Chondrocyte (in vitro differentiated cells): ENCODE measurements at regions not wholly inside any gene's neighbourhood (a gene's known extent, or its start where the extent isn't known, plus 50 kb on each side); places are given as distances from the start of the nearest gene placed in this dataset.

Experiments
- DNase-seq: peaks from one replicate; pipeline ENCODE4 v3.0.0; 2021; ENCODE audit warnings: mixed read lengths, low spot score
- H3K27ac Mint-ChIP-seq: one replicate; pipeline ENCODE4 v1.8.0; 2021; ENCODE audit warnings: mild to moderate bottlenecking, moderate library complexity, mixed read lengths; ENCODE audit not compliant: unreplicated experiment
- H3K27me3 Mint-ChIP-seq: 2 replicates; pipeline ENCODE4 v1.8.0; 2021; ENCODE audit warnings: low read depth, mixed read lengths
- H3K36me3 Mint-ChIP-seq: 2 replicates; pipeline ENCODE4 v1.8.0; 2021; ENCODE audit warnings: low read depth, mixed read lengths
- H3K4me1 Mint-ChIP-seq: 2 replicates; pipeline ENCODE4 v1.8.0; 2021; ENCODE audit warnings: low read depth, mild to moderate bottlenecking, mixed read lengths
- H3K4me3 Mint-ChIP-seq: one replicate; pipeline ENCODE4 v1.8.0; 2021; ENCODE audit warnings: mild to moderate bottlenecking, moderate library complexity, mixed read lengths; ENCODE audit not compliant: unreplicated experiment
- H3K9me3 Mint-ChIP-seq: 2 replicates; pipeline ENCODE4 v1.8.0; 2021; ENCODE audit warnings: low read depth, mixed read lengths
- CTCF ChIP-seq: fragments of 200-600 bp; sonication (generic); IDR thresholded peaks from 2 replicates; pipeline ENCODE4 v1.5.0; 2021; ENCODE audit warnings: antibody characterized with exemption, mild to moderate bottlenecking, moderate library complexity

GRCh38 chr2:185074156-185074555, 475.8 kb downstream of the ZNF804A start:
- Mint-ChIP-seq H3K27me3 (peaks cover 8% of the 10 kb centered on the region), H3K9me3 (no peaks in the 10 kb centered on the region), H3K4me1 (no peaks in the 10 kb centered on the region), H3K36me3 (no peaks in the 10 kb centered on the region), H3K4me3 (no peak overlapping the region), H3K27ac (no peak overlapping the region)
- DNase-seq: no peak
- TF ChIP-seq CTCF: no peak

- no peaks in the 10 kb centered on the region for H3K36me3 Mint-ChIP-seq
- H3K9me3 Mint-ChIP-seq: no peaks in the 10 kb centered on the region
- no peak for DNase-seq
- H3K4me1 Mint-ChIP-seq: no peaks in the 10 kb centered on the region
- peaks cover 3% of the 10 kb centered on the region for H3K27me3 Mint-ChIP-seq
- H3K27ac Mint-ChIP-seq: no peak overlapping the region
- H3K4me3 Mint-ChIP-seq: no peak overlapping the region
- TF ChIP-seq CTCF: no peak
These were observed 484.4 kb downstream of the ZNF804A start for GRCh38 chr2:185082749-185083148.

DNA sequence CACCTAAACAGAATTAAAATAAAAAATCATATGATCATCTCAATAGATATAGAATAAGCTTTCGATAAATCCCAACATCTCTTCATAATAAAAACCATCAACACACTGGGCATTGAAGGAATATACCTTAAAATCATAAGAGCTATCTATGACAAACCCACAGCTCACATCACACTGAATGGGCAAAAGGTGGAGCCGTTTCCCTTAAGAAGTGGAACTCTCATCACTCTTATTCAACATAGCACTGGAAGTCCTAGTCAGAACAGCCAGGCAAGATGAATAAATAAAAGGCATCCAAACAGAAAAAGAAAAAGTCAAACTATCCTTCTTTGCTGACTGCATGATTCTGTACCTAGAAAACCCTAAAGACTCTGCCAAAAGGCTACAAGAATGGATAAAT, 510.3 kb downstream of the ZNF804A start:
- Mint-ChIP-seq H3K9me3 (peaks cover 22% of the 10 kb centered on the region), H3K27me3 (peaks cover 7% of the 10 kb centered on the region)
- no peak for DNase-seq

DNA sequence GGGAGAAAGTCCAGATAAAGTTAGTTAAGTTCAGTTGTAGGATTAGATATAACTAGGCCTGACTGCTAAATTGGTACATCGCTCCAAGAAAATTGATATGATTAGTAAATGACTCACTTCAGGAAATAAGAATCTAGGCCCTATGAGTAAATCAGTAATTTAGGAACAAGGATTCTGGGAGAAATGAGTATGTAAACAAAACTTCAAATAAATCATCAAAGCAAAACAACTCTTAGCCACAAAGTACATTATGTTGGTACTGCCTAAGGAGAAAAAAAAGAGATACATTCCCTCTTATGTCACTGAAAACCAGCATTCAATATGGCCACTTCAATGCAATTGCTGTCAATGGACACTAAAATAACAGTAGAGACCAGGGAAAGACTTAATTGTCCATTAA, 529.1 kb downstream of the ZNF804A start:
- peaks cover 3% of the 10 kb centered on the region for H3K27me3 Mint-ChIP-seq
- peaks cover 3% of the 10 kb centered on the region for H3K9me3 Mint-ChIP-seq
- H3K36me3 Mint-ChIP-seq: no peaks in the 10 kb centered on the region
- H3K4me1 Mint-ChIP-seq: no peaks in the 10 kb centered on the region
- no peak overlapping the region for H3K4me3 Mint-ChIP-seq
- no peak for TF ChIP-seq CTCF
- H3K27ac Mint-ChIP-seq: no peak overlapping the region
- no peak for DNase-seq

More for the DNA sequence above, 510.3 kb downstream of the ZNF804A start:
- TF ChIP-seq CTCF: no peak
- no peaks in the 10 kb centered on the region for H3K4me1 Mint-ChIP-seq
- H3K27ac Mint-ChIP-seq: no peak overlapping the region
- peaks cover 4% of the 10 kb centered on the region for H3K36me3 Mint-ChIP-seq
- H3K4me3 Mint-ChIP-seq: no peak overlapping the region

- H3K36me3 Mint-ChIP-seq: no peaks in the 10 kb centered on the region
- no peaks in the 10 kb centered on the region for H3K4me1 Mint-ChIP-seq
- peaks cover 3% of the 10 kb centered on the region for H3K27me3 Mint-ChIP-seq
- no peak overlapping the region for H3K27ac Mint-ChIP-seq
- TF ChIP-seq CTCF: no peak
- peaks cover 3% of the 10 kb centered on the region for H3K9me3 Mint-ChIP-seq
- H3K4me3 Mint-ChIP-seq: no peak overlapping the region
- no peak for DNase-seq
These were observed 530.0 kb downstream of the ZNF804A start for GRCh38 chr2:185128346-185128745.
